Keratinocyte (primary cell): ENCODE measurements at regions not wholly inside any gene's neighbourhood (a gene's known extent, or its start where the extent isn't known, plus 50 kb on each side); places are given as distances from the start of the nearest gene placed in this dataset.

Source experiments
- DNase-seq: peaks from one replicate; pipeline ENCODE4 v3.0.0-alpha.2; 2011; ENCODE audit warnings: low read depth, missing footprints, low spot score
- FAIRE-seq: peaks from 2 replicates; lab custom pipeline; 2011; peaks lifted over from hg19 to GRCh38; lab: Jason Lieb, UNC
- H2AFZ ChIP-seq: 2 replicates; pipeline ENCODE4 v1.6.0; 2012; ENCODE audit warnings: low read length, control low read depth, inconsistent platforms; ENCODE audit not compliant: control insufficient read depth
- H3K27ac ChIP-seq: 2 replicates; pipeline ENCODE4 v1.5.1; 2011; ENCODE audit warnings: low read length; ENCODE audit not compliant: control insufficient read depth, insufficient read depth
- H3K27me3 ChIP-seq: 3 replicates; pipeline ENCODE4 v1.6.0; 2011; ENCODE audit warnings: low read length; ENCODE audit not compliant: control insufficient read depth, insufficient read depth; ENCODE audit errors: extremely low read depth
- H3K36me3 ChIP-seq, 2 experiments: 2 replicates in 1 of 2; 3 replicates in 1 of 2; pipeline ENCODE4 v1.5.1; 2011; ENCODE audit warnings: low read length in 2 of 2, mild to moderate bottlenecking in 1 of 2; ENCODE audit not compliant: control insufficient read depth in 2 of 2, insufficient read depth in 2 of 2; ENCODE audit errors: extremely low read depth in 1 of 2
- H3K4me1 ChIP-seq: 3 replicates; pipeline ENCODE4 v1.5.1; 2011; ENCODE audit warnings: low read length; ENCODE audit not compliant: control insufficient read depth, insufficient read depth; ENCODE audit errors: extremely low read depth
- H3K4me2 ChIP-seq: 3 replicates; pipeline ENCODE4 v1.6.0; 2011; ENCODE audit warnings: low read depth, low read length; ENCODE audit not compliant: control insufficient read depth, insufficient read depth; ENCODE audit errors: extremely low read depth
- H3K4me3 ChIP-seq, 3 experiments: fragments of 200-600 bp in 1 of 3; sonication (generic) in 1 of 3; 2 replicates in 2 of 3; 3 replicates in 1 of 3; pipeline ENCODE4 v1.5.1; 2011 to 2016; ENCODE audit warnings: low read length in 3 of 3, mild to moderate bottlenecking in 3 of 3, control low read depth in 2 of 3, inconsistent platforms in 1 of 3, low read depth in 1 of 3, mixed read lengths in 1 of 3, mixed run types in 1 of 3, moderate library complexity in 1 of 3; ENCODE audit not compliant: control insufficient read depth in 2 of 3, insufficient read depth in 2 of 3; ENCODE audit errors: extremely low read depth in 1 of 3
- H3K79me2 ChIP-seq: 2 replicates; pipeline ENCODE4 v1.6.0; 2012; ENCODE audit warnings: low read length; ENCODE audit not compliant: control insufficient read depth, insufficient read depth
- H3K9ac ChIP-seq: 3 replicates; pipeline ENCODE4 v1.6.0; 2011; ENCODE audit warnings: low read length; ENCODE audit not compliant: control insufficient read depth, insufficient read depth; ENCODE audit errors: extremely low read depth
- H3K9me1 ChIP-seq: 3 replicates; pipeline ENCODE4 v1.6.0; 2011; ENCODE audit warnings: low read length; ENCODE audit not compliant: control insufficient read depth, insufficient read depth; ENCODE audit errors: extremely low read depth
- H3K9me3 ChIP-seq: 2 replicates; pipeline ENCODE4 v1.5.1; 2012; ENCODE audit warnings: low read depth, low read length; ENCODE audit not compliant: control insufficient read depth
- H4K20me1 ChIP-seq: 3 replicates; pipeline ENCODE4 v1.6.0; 2011; ENCODE audit warnings: low read length; ENCODE audit not compliant: control insufficient read depth, insufficient read depth; ENCODE audit errors: extremely low read depth
- CTCF ChIP-seq, 3 experiments: IDR thresholded peaks in 1 of 3; conservative IDR thresholded peaks in 1 of 3; optimal IDR thresholded peaks in 1 of 3; 2 replicates in 2 of 3; 3 replicates in 1 of 3; pipeline versions ENCODE3 to v1.5.1; 2011; ENCODE audit warnings: low read length in 3 of 3, mild to moderate bottlenecking in 3 of 3, moderate library complexity in 2 of 3, control low read depth in 1 of 3, inconsistent platforms in 1 of 3; ENCODE audit not compliant: insufficient read depth in 2 of 3; ENCODE audit errors: extremely low read depth in 1 of 3
- EZH2 ChIP-seq: IDR thresholded peaks from one replicate; pipeline ENCODE4 v1.6.1; 2012; ENCODE audit warnings: inconsistent platforms, mild to moderate bottlenecking, low read length, moderate library complexity
- dilution Hi-C: fragments of 300-500 bp; cut with MboI; formaldehyde crosslinking; loops from one replicate; pipeline ENCODE4 v1.7.0; 2020; ENCODE audit warnings: low sequenced_read_pairs; ENCODE audit not compliant: extremely low pct_ligation_motif_present

GRCh38 chr4:181202240-181202639 lies 1041.0 kb upstream of the TENM3 start:
- Histone ChIP-seq H2AFZ (no peak overlapping the region), H4K20me1 (no peaks in the 10 kb centered on the region), H3K9me3 (no peaks in the 10 kb centered on the region), H3K4me2 (no peak overlapping the region), H3K27me3 (no peaks in the 10 kb centered on the region), H3K9me1 (no peaks in the 10 kb centered on the region), H3K4me3 (no peak overlapping the region), H3K9ac (no peak overlapping the region), H3K4me1 (no peaks in the 10 kb centered on the region), H3K79me2 (no peaks in the 10 kb centered on the region), H3K27ac (no peak overlapping the region), H3K36me3 (no peaks in the 10 kb centered on the region)
- DNase-seq = no peak
- dilution Hi-C loops = no loop called here
- no peak for FAIRE-seq
- no peak for TF ChIP-seq EZH2
- TF ChIP-seq CTCF (optimal IDR thresholded peaks at IDR 0.05 in 1 of 3, IDR thresholded peaks at IDR 0.05 in 1 of 3, conservative IDR thresholded peaks at IDR 0.05 in 1 of 3; ENCODE audit: extremely low read depth in 1 of 3, insufficient read depth in 2 of 3, low read length in 3 of 3) = no peak

GRCh38 chr4:181204109-181204508 lies 1039.1 kb upstream of the TENM3 start:
- H3K9ac ChIP-seq = no peak overlapping the region
- FAIRE-seq (no peak), DNase-seq (no peak)
- H3K27ac ChIP-seq = no peak overlapping the region
- no peaks in the 10 kb centered on the region for H3K79me2 ChIP-seq
- no peak overlapping the region for H2AFZ ChIP-seq
- H4K20me1 ChIP-seq = no peaks in the 10 kb centered on the region
- dilution Hi-C loops = no loop called here
- H3K27me3 ChIP-seq = no peaks in the 10 kb centered on the region
- TF ChIP-seq CTCF (optimal IDR thresholded peaks at IDR 0.05 in 1 of 3, IDR thresholded peaks at IDR 0.05 in 1 of 3, conservative IDR thresholded peaks at IDR 0.05 in 1 of 3; ENCODE audit: extremely low read depth in 1 of 3, insufficient read depth in 2 of 3, low read length in 3 of 3) (no peak), EZH2 (no peak)
- H3K4me3 ChIP-seq = no peak overlapping the region
- H3K9me1 ChIP-seq = no peaks in the 10 kb centered on the region
- no peaks in the 10 kb centered on the region for H3K4me1 ChIP-seq
- no peaks in the 10 kb centered on the region for H3K9me3 ChIP-seq
- no peak overlapping the region for H3K4me2 ChIP-seq
- H3K36me3 ChIP-seq = no peaks in the 10 kb centered on the region
